ENCODE measurements at regions not wholly inside any gene's neighbourhood (a gene's known extent, or its start where the extent isn't known, plus 50 kb on each side); places are given as distances from the start of the nearest gene placed in this dataset.

DNA sequence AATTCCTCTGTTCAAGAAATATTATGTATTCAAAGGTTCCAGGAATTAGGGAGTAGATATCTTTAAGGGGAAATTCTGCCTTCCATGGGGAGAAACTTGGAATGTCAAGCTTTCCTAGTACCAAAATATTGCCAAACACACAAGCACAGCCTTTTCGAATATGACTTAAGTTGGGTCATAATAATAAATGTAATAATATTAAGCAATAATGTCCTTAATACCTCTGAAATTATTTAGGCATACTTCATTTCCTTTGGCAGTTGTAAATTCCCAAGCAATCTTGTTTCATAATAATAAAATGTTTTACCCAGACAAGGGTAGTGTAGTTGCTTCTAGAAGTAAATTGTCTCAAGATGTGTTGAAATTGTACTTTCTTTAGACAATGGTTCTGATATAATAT, 630.3 kb upstream of the CDH18 start:
- TF ChIP-seq, protein P1, sequence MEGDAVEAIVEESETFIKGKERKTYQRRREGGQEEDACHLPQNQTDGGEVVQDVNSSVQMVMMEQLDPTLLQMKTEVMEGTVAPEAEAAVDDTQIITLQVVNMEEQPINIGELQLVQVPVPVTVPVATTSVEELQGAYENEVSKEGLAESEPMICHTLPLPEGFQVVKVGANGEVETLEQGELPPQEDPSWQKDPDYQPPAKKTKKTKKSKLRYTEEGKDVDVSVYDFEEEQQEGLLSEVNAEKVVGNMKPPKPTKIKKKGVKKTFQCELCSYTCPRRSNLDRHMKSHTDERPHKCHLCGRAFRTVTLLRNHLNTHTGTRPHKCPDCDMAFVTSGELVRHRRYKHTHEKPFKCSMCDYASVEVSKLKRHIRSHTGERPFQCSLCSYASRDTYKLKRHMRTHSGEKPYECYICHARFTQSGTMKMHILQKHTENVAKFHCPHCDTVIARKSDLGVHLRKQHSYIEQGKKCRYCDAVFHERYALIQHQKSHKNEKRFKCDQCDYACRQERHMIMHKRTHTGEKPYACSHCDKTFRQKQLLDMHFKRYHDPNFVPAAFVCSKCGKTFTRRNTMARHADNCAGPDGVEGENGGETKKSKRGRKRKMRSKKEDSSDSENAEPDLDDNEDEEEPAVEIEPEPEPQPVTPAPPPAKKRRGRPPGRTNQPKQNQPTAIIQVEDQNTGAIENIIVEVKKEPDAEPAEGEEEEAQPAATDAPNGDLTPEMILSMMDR (IDR thresholded peaks at IDR 0.05; ENCODE audit: low read length): no peak
- TF ChIP-seq EZH2phosphoT487 (IDR thresholded peaks at IDR 0.05; ENCODE audit: low read length): no peak
- no peak for TF ChIP-seq EZH2 (optimal IDR thresholded peaks at IDR 0.05; ENCODE audit: low read depth, low read length)

Data from MM.1S (cell line).